AG04449 (cell line): ENCODE measurements at regions not wholly inside any gene's neighbourhood (a gene's known extent, or its start where the extent isn't known, plus 50 kb on each side); places are given as distances from the start of the nearest gene placed in this dataset.
A peak's percentile ranks its signal among the peaks of the same experiment; 100 is the strongest.

Source experiments
- CTCF ChIA-PET: fragments of 350-600 bp; formaldehyde crosslinking; extraction: SDS; loops from one replicate; lab custom pipeline; 2021; ENCODE audit warnings: antibody characterized with exemption; lab: Yijun Ruan, JAX
- POLR2A ChIA-PET: fragments of 400-600, 350-600 bp; formaldehyde crosslinking; extraction: SDS; loops from one replicate; lab custom pipeline; 2020; ENCODE audit warnings: antibody characterized with exemption, inconsistent platforms; lab: Yijun Ruan, JAX
- DNase-seq: peaks from one replicate; pipeline ENCODE4 v3.0.0-alpha.2; 2010; ENCODE audit warnings: low read depth, low spot score
- H3K4me3 ChIP-seq: 2 replicates; pipeline ENCODE4 v1.5.1; 2011; ENCODE audit warnings: low read depth, mild to moderate bottlenecking, control low read depth, low read length
- TF ChIP-seq, protein P1 (sequence below): IDR thresholded peaks from one replicate; pipeline ENCODE4 v1.5.1; 2011; ENCODE audit warnings: mild to moderate bottlenecking, moderate library complexity, low read length, control low read depth, inconsistent platforms; ENCODE audit not compliant: insufficient read depth; ENCODE audit errors: missing control alignments

- no peak overlapping the region for H3K4me3 ChIP-seq
- no peak for DNase-seq
- POLR2A ChIA-PET: no interaction called here
- TF ChIP-seq, protein P1, sequence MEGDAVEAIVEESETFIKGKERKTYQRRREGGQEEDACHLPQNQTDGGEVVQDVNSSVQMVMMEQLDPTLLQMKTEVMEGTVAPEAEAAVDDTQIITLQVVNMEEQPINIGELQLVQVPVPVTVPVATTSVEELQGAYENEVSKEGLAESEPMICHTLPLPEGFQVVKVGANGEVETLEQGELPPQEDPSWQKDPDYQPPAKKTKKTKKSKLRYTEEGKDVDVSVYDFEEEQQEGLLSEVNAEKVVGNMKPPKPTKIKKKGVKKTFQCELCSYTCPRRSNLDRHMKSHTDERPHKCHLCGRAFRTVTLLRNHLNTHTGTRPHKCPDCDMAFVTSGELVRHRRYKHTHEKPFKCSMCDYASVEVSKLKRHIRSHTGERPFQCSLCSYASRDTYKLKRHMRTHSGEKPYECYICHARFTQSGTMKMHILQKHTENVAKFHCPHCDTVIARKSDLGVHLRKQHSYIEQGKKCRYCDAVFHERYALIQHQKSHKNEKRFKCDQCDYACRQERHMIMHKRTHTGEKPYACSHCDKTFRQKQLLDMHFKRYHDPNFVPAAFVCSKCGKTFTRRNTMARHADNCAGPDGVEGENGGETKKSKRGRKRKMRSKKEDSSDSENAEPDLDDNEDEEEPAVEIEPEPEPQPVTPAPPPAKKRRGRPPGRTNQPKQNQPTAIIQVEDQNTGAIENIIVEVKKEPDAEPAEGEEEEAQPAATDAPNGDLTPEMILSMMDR: no peak
- CTCF ChIA-PET: no interaction called here
Observed at GRCh38 chr13:110794209-110794608, 80.7 kb downstream of the ING1 start.

DNA sequence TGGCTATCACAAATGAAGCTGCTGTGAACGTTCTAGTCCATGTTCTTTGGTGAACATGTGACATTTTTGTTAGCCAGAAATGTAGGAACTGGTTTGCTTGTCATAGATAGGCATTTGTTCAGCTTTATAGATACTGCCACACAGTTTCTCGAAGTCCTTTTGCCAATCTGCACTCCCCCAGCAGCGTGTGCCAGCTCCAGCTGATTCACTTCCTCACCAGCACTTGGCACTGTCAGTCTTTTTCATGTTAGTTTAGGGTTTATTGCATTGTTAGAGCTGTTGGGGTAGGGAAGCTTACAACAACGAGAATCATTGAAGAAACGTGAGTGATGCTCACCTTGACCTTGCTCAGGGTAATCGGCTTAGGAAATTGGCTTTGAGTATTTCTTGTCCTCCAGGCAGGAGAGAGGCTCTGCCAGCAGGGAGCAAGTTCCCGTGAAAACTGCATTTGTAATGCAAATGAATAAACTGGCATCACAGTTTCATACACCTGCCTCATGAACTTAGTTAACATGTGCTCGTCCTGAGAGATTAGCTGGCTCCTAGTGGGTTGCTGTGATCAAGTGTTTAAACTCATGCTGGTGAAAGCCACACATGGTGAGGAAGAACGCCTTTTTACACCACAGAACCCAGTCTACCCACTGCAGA, 83.9 kb downstream of the ING1 start:
- CTCF ChIA-PET: interaction anchor here (1.1 kb wide), 1 partner anchor 21 kb away, joined by 4 read pairs; no protein-coding TSS in a partner anchor
- no peak overlapping the region for H3K4me3 ChIP-seq
- no peak for DNase-seq
- POLR2A ChIA-PET: interaction anchor here (0.9 kb wide), 1 partner anchor 82 kb away, joined by 5 read pairs; no protein-coding TSS in a partner anchor
- TF ChIP-seq, protein P1: no peak

GRCh38 chr13:110798081-110798994, 84.8 kb downstream of the ING1 start:
- DNase-seq: no peak
- TF ChIP-seq, protein P1: no peak
- H3K4me3 ChIP-seq: no peak overlapping the region
- CTCF ChIA-PET: interaction anchor here (4.8 kb wide), 1 partner anchor 19 kb away, joined by 39 read pairs; no protein-coding TSS in a partner anchor
- POLR2A ChIA-PET: interaction anchor here (1.6 kb wide), 1 partner anchor 83 kb away, joined by 9 read pairs; no protein-coding TSS in a partner anchor

GRCh38 chr13:110799246-110800236, 86.0 kb downstream of the ING1 start:
- CTCF ChIA-PET: interaction anchor here (0.7 to 4.8 kb wide), 5 partner anchors 10 to 206 kb away, joined by 3 to 39 read pairs (median 4); no protein-coding TSS in a partner anchor
- POLR2A ChIA-PET: interaction anchor here (0.7 to 1.6 kb wide), 3 partner anchors 84 to 94 kb away, joined by 3 to 9 read pairs (median 5); partner anchors contain the start of gene CARS2
- peak overlapping the region; percentile 48 for H3K4me3 ChIP-seq
- DNase-seq: peak; percentile 45
- TF ChIP-seq, protein P1: no peak

- no peak overlapping the region for H3K4me3 ChIP-seq
- no peak for DNase-seq
- ChIA-PET CTCF (interaction anchor here (1.0 to 4.8 kb wide), 3 partner anchors 10 to 16 kb away, joined by 3 to 39 read pairs (median 10); no protein-coding TSS in a partner anchor), POLR2A (interaction anchor here (1.5 kb wide), 1 partner anchor 86 kb away, joined by 10 read pairs; no protein-coding TSS in a partner anchor)
- TF ChIP-seq, protein P1: no peak
Observed at GRCh38 chr13:110801044-110801443, 87.5 kb downstream of the ING1 start.
